ENCODE measurements at regions not wholly inside any gene's neighbourhood (a gene's known extent, or its start where the extent isn't known, plus 50 kb on each side); places are given as distances from the start of the nearest gene placed in this dataset.
"Not testable (repeated sequence)": the region's sequence is repeated elsewhere in the genome, so short reads cannot be mapped to it uniquely, and the experiment has no call there.

DNA sequence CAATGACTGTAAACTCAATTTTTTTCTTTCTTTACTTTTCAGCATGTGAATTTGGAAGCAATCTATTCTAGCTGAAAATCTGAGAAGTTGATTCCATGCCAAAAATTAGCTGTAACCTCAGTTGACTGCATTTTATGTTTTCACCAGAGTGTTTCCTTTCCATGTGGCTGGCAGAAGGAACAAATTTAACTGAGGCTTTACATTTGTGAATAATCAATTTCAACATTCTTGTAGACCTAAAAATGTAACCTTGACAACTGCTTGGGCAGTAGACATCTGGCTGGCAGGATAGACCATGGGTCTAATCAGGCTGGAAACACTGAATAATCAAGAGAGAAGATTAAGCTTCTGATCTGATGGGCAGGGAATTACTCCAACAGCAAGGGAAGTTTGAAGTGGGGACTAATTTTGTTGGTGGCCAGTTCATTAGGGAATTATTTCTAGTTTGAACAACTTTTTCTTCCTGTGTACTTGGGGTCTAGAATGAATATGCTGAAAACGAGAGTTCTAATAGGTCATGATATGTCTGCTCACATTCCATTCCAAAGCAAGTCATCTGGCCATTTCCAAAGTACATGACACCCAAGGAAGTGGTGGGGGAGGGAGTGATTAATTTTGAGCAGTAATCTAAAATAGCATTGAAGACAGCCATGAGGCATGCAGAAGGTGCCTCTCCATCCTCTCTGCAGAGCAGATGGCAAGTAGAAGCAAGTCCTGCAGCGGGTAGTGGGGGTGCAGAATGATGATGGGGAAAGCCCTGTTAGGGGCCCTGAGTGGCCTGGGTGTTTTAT, 68.2 kb downstream of the ATP23 start:
- no peaks in the 10 kb centered on the region for H3K27me3 ChIP-seq (ENCODE audit: control insufficient read depth, insufficient read depth, low read length)
- H3K36me3 ChIP-seq (ENCODE audit: control insufficient read depth, insufficient read depth, low read length) = no peaks in the 10 kb centered on the region
- H3K4me1 ChIP-seq (ENCODE audit: control insufficient read depth, insufficient read depth, low read length) = no peaks in the 10 kb centered on the region
- H3K27ac ChIP-seq (ENCODE audit: low read depth, low read length) = no peak overlapping the region
- no peak overlapping the region for H3K9ac ChIP-seq (ENCODE audit: low read length)
- H3K4me3 ChIP-seq (ENCODE audit: low read length) = no peak overlapping the region

DNA sequence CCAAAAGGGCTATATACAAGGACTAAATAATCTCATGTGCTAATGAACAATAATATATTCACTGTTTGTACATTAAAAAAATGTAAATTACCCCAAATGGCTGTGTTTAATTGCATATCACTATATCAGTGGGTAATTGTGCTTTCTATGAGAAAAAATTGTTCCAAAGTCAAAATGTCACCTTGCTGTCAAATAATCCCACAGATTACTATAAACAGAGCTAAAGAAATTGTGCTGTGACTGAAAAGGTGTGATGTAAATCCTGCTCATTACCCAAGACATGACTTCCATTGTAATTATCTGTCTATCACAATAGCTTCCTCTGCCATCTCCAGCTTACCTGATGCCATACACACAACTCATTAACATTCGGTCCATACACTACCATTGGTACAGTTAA, 70.3 kb downstream of the ATP23 start:
- Histone ChIP-seq H3K4me1 (ENCODE audit: control insufficient read depth, insufficient read depth, low read length) (no peaks in the 10 kb centered on the region), H3K4me3 (ENCODE audit: low read length) (no peak overlapping the region), H3K9ac (ENCODE audit: low read length) (no peak overlapping the region), H3K27me3 (ENCODE audit: control insufficient read depth, insufficient read depth, low read length) (no peaks in the 10 kb centered on the region), H3K27ac (ENCODE audit: low read depth, low read length) (no peak overlapping the region), H3K36me3 (ENCODE audit: control insufficient read depth, insufficient read depth, low read length) (no peaks in the 10 kb centered on the region)

DNA sequence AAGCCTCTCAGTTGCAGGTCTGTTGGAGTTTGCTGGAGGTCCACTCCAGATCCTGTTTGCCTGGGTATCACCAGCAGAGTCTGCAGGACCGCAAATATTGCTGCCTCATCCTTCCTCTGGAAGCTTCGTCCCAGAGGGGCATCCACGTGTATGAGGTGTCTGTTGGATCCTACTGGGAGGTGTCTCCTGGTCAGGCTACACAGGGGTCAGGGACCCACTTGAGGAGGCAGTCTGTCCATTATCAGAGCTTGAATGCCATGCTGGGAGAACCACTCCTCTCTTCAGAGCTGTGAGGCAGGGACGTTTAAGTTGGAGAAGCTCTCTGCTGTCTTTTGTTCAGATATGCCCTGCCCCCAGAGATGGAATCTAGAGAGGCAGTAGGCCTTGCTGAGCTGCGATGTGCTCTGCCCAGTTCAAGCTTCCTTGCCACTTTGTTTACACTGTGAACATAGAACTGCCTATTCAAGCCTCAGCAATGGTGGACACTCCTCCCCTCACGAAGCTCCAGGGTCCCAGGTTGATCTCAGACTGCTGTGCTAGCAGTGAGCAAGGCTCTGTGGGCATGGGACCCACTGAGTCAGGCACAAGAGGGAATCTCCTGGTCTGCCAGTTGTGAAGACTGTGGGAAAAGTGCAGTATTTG, 81.1 kb downstream of the ATP23 start:
- H3K27me3 ChIP-seq (ENCODE audit: control insufficient read depth, insufficient read depth, low read length); H3K36me3 ChIP-seq (ENCODE audit: control insufficient read depth, insufficient read depth, low read length): not testable (repeated sequence)

DNA sequence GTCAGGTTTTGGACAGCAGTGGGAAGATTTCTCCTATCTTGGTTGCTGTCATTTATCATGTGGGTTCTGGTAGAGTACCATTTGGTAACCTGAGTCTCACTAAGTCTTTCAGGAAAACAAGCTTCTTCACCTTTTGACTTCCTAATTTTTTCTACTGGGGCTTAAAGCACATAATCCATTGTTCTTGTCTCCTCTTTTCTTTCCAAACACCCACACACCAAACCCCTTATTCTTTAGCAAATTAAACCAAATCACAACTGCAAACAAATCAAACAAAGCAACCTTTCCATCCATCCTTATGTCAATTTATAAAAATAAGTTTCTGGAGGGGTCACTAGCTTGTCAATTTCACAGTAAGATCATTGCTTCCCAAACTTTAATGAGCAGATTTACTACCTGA, 84.1 kb downstream of the ATP23 start:
- no peaks in the 10 kb centered on the region for H3K36me3 ChIP-seq (ENCODE audit: control insufficient read depth, insufficient read depth, low read length)
- H3K9ac ChIP-seq (ENCODE audit: low read length) = no peak overlapping the region
- H3K4me3 ChIP-seq (ENCODE audit: low read length) = no peak overlapping the region

More for the DNA sequence above, 81.1 kb downstream of the ATP23 start:
- H3K4me3 ChIP-seq (ENCODE audit: low read length); H3K27ac ChIP-seq (ENCODE audit: low read depth, low read length); H3K4me1 ChIP-seq (ENCODE audit: control insufficient read depth, insufficient read depth, low read length); H3K9ac ChIP-seq (ENCODE audit: low read length): not testable (repeated sequence)

DNA sequence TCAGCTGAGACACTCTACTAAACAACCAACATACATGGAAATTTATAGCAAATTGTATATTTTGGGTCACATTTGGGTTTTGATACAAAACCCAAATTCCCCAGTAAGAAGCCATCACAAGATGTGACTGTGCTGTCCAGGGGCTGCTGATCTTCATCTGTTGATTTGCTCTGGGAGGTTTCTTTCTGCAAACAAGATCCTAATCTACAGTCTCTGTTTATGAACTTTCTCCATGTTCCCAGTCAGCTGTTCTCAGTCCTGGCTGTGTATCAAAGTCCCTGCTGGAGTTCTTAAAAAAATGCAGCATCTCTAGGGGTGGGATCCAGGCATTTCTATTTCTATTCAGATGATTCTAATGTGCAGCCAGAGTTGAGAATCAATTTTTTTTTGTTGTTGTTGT, 85.1 kb downstream of the ATP23 start:
- Histone ChIP-seq H3K9ac (ENCODE audit: low read length) (no peak overlapping the region), H3K36me3 (ENCODE audit: control insufficient read depth, insufficient read depth, low read length) (no peaks in the 10 kb centered on the region), H3K27me3 (ENCODE audit: control insufficient read depth, insufficient read depth, low read length) (no peaks in the 10 kb centered on the region), H3K27ac (ENCODE audit: low read depth, low read length) (no peak overlapping the region), H3K4me3 (ENCODE audit: low read length) (no peak overlapping the region), H3K4me1 (ENCODE audit: control insufficient read depth, insufficient read depth, low read length) (no peaks in the 10 kb centered on the region)

More for the DNA sequence above, 84.1 kb downstream of the ATP23 start:
- Histone ChIP-seq H3K27ac (ENCODE audit: low read depth, low read length) (no peak overlapping the region), H3K4me1 (ENCODE audit: control insufficient read depth, insufficient read depth, low read length) (no peaks in the 10 kb centered on the region), H3K27me3 (ENCODE audit: control insufficient read depth, insufficient read depth, low read length) (no peaks in the 10 kb centered on the region)

DNA sequence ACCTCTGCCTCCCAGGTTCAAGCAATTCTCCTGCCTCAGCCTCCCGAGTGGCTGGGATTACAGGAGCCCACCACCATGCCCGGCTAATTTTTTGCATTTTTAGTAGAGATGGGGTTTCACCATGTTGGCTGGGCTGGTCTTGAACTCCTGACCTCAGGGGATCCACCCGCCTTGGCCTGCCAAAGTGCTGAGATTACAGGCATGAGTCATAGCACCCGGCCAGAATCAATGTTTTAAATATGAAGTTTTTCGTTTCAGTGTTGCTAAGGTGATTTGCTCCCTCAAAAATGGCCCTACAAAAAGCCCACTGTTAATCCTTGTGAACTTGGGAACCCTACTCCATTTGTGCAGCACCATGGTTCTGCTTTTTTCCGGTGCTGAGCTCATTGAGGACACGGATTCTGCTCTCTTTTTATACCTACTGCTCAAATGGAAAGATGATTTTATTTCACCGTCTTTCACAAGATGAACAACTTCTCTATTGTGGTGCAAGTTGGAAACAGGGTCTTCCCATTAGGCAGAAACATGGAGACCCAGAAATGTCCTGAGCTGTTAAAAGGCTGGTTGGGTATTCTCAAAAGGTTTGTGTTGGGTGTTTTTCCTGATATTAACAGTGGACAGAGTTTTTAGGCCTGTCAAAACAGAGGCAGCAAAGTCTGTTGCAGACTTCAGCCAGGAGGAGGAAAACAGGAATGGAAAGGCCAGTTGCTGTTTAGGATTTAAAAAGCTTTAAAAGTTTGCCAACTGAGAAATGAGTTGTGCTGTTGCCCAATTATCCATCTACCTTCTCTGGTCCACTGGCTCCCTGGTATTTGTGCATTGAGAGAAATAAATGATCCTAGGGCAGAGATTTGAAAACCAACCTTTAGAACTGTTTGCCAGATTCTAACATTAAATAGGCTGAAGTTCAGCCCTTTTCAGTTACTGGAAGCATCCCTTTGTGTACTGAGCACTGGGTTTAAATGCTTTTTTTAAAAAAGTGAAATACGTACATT, 85.8 kb downstream of the ATP23 start:
- H3K4me3 ChIP-seq (ENCODE audit: low read length) = no peak overlapping the region
- H3K9ac ChIP-seq (ENCODE audit: low read length) = no peak overlapping the region
- H3K27ac ChIP-seq (ENCODE audit: low read depth, low read length) = no peak overlapping the region
- no peaks in the 10 kb centered on the region for H3K27me3 ChIP-seq (ENCODE audit: control insufficient read depth, insufficient read depth, low read length)
- H3K36me3 ChIP-seq (ENCODE audit: control insufficient read depth, insufficient read depth, low read length) = no peaks in the 10 kb centered on the region
- H3K4me1 ChIP-seq (ENCODE audit: control insufficient read depth, insufficient read depth, low read length) = no peaks in the 10 kb centered on the region

DNA sequence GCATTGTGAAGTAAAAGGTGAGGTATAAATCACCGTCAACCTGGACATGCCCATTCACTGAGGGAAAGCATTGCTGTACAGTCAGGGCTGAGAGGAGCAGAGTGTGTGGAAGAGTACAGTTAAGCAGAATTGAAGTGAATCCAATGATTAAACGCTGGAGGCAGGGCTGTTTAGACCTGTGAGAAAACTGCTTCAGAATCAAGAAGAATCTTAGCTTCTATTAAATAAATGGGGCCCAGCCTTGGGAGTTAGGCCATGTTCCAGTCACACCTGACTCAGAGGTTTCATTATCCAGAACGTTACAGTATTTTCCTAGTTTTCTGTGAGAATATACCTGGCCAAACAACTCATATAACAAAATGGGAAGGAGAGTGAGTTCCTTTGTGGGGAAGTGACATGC, 86.9 kb downstream of the ATP23 start:
- H3K27ac ChIP-seq (ENCODE audit: low read depth, low read length) = no peak overlapping the region

DNA sequence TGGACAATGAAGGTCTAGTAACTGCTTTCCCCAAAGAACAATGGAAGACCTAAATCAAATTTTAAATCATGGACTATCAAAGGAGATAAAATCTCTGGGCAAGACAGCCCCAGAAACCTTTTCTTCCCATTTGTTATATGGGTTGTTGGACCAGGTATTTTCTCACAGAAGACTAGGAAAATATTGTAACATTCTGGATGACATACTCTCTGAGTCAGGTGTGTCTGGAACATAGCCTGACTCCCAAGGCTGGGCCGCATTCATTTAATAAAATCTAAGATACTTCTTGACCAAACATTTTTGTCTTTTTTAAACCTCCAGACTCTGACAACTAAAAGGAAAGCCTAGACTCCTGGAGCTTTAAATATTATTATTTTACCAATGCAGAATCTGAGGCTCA, 87.9 kb downstream of the ATP23 start:
- no peaks in the 10 kb centered on the region for H3K4me1 ChIP-seq (ENCODE audit: control insufficient read depth, insufficient read depth, low read length)
- H3K4me3 ChIP-seq (ENCODE audit: low read length) = no peak overlapping the region
- no peak overlapping the region for H3K9ac ChIP-seq (ENCODE audit: low read length)
- no peaks in the 10 kb centered on the region for H3K27me3 ChIP-seq (ENCODE audit: control insufficient read depth, insufficient read depth, low read length)
- no peak overlapping the region for H3K27ac ChIP-seq (ENCODE audit: low read depth, low read length)
- no peaks in the 10 kb centered on the region for H3K36me3 ChIP-seq (ENCODE audit: control insufficient read depth, insufficient read depth, low read length)

More for the DNA sequence above, 86.9 kb downstream of the ATP23 start:
- Histone ChIP-seq H3K27me3 (ENCODE audit: control insufficient read depth, insufficient read depth, low read length) (no peaks in the 10 kb centered on the region), H3K36me3 (ENCODE audit: control insufficient read depth, insufficient read depth, low read length) (no peaks in the 10 kb centered on the region), H3K4me1 (ENCODE audit: control insufficient read depth, insufficient read depth, low read length) (no peaks in the 10 kb centered on the region), H3K9ac (ENCODE audit: low read length) (no peak overlapping the region), H3K4me3 (ENCODE audit: low read length) (no peak overlapping the region)

DNA sequence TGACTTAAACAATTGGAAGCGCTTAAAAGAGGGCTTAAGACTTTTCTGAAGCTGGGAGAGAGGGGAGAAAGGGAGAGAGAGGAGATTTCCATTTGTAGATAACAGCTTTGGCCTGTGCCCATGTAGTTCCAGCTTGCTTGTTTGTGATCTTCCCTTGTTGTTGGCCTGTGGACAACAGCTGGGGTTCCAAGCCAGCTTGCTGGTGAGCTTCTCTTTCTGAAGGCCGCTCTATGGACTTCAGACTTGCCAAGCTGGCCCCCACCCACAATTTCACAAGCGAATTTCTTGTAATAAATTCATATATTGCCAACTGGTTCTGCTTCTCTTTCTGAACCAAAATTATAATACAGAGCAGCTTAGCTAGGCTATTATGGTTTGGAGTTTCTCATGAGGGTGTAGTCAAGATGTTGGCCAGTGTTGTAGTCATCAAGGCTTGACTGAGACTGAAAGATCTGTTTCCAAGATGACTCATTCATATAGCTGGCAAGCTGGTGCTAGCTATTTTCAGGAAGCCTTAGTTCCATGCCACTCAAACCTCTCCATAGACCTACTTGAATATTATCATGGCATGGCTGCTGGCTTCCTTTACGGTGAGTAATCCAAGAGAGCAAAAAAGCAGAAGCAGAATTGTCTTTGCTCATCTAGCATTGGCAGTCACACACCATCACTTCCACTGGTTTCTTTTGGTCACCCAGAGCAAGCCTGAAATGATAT, 89.4 kb downstream of the ATP23 start:
- Histone ChIP-seq H3K4me1 (ENCODE audit: control insufficient read depth, insufficient read depth, low read length) (no peaks in the 10 kb centered on the region), H3K27ac (ENCODE audit: low read depth, low read length) (no peak overlapping the region), H3K9ac (ENCODE audit: low read length) (no peak overlapping the region), H3K36me3 (ENCODE audit: control insufficient read depth, insufficient read depth, low read length) (no peaks in the 10 kb centered on the region), H3K27me3 (ENCODE audit: control insufficient read depth, insufficient read depth, low read length) (no peaks in the 10 kb centered on the region), H3K4me3 (ENCODE audit: low read length) (no peak overlapping the region)

DNA sequence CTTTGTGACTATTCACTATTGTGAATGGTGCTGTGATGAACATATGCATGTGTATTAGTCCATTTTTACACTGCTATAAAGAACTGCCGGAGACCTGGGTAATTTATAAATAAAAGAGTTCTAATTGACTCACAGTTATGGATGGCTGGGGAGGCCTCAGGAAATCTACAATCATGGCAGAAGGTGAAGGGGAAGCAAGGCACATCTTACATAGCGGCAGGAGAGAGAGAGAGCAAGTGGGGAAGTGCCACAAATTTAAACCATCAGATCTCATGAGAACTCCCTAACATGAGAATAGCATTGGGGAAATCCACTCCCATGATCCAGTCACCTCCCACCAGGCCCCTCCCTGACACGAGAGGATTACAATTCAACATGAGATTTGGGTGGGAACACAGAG, 90.8 kb downstream of the ATP23 start:
- no peaks in the 10 kb centered on the region for H3K4me1 ChIP-seq (ENCODE audit: control insufficient read depth, insufficient read depth, low read length)
- no peak overlapping the region for H3K4me3 ChIP-seq (ENCODE audit: low read length)
- no peaks in the 10 kb centered on the region for H3K36me3 ChIP-seq (ENCODE audit: control insufficient read depth, insufficient read depth, low read length)
- no peak overlapping the region for H3K9ac ChIP-seq (ENCODE audit: low read length)
- H3K27me3 ChIP-seq (ENCODE audit: control insufficient read depth, insufficient read depth, low read length) = no peaks in the 10 kb centered on the region
- no peak overlapping the region for H3K27ac ChIP-seq (ENCODE audit: low read depth, low read length)

DNA sequence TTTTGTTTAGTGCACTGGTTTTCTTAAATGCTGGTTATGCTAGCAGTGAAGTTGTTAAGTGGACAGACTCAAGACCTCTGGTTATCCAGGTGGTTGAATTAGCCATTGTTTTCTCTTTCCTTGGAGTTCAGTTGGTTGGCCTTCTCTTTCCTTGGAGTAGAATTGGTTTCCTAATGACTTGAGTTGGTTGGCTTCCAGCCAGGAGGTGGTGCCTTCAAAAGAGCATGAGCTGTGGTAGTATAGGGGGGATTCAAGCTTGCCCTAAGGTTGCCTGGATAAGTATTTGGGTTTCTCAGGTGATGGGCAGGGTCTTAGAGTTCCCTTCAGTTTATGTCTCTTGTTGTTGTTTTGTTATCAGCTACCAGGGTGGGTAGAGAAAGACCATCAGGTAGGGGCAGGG, 92.5 kb downstream of the ATP23 start:
- H3K27ac ChIP-seq (ENCODE audit: low read depth, low read length) = no peak overlapping the region
- H3K4me1 ChIP-seq (ENCODE audit: control insufficient read depth, insufficient read depth, low read length) = no peaks in the 10 kb centered on the region
- H3K9ac ChIP-seq (ENCODE audit: low read length) = no peak overlapping the region

DNA sequence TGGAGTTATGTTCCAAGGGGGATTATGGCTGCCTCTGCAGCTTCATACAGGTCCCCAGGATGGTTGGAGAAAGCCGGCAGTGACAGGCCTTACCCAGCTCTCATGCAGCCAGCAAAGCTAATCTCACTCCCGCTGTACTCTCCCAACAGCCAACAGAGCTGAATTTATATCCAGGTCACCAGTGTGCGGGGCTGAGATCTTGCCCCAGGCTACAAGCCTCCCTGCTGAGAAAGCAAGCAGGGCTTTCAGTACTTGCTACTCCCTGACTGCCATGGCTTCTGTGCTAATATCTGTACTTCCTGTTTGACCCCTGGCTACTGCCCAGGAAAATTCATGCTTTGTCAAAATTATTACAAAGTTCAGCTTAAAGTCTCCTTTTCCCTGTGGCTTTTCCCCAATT, 92.9 kb downstream of the ATP23 start:
- Histone ChIP-seq H3K27ac (ENCODE audit: low read depth, low read length) (no peak overlapping the region), H3K9ac (ENCODE audit: low read length) (no peak overlapping the region)

More for the DNA sequence above, 92.5 kb downstream of the ATP23 start:
- H3K4me3 ChIP-seq (ENCODE audit: low read length) = no peak overlapping the region
- H3K27me3 ChIP-seq (ENCODE audit: control insufficient read depth, insufficient read depth, low read length) = no peaks in the 10 kb centered on the region
- H3K36me3 ChIP-seq (ENCODE audit: control insufficient read depth, insufficient read depth, low read length) = no peaks in the 10 kb centered on the region

More for the DNA sequence above, 92.9 kb downstream of the ATP23 start:
- H3K36me3 ChIP-seq (ENCODE audit: control insufficient read depth, insufficient read depth, low read length) = no peaks in the 10 kb centered on the region
- no peak overlapping the region for H3K4me3 ChIP-seq (ENCODE audit: low read length)
- no peaks in the 10 kb centered on the region for H3K27me3 ChIP-seq (ENCODE audit: control insufficient read depth, insufficient read depth, low read length)
- H3K4me1 ChIP-seq (ENCODE audit: control insufficient read depth, insufficient read depth, low read length) = no peaks in the 10 kb centered on the region
